ENCODE measurements at regions not wholly inside any gene's neighbourhood (a gene's known extent, or its start where the extent isn't known, plus 50 kb on each side); places are given as distances from the start of the nearest gene placed in this dataset.

GRCh38 chr6:156347656-156348055, 429.5 kb upstream of the ARID1B start:
- no peak for ATAC-seq

- ATAC-seq, result no peak
Observed at GRCh38 chr6:156347246-156347645, 429.9 kb upstream of the ARID1B start.

GRCh38 chr6:156345700-156346099, 431.5 kb upstream of the ARID1B start:
- no peak for ATAC-seq

- ATAC-seq, result no peak
Observed at GRCh38 chr6:156344491-156344890, 432.7 kb upstream of the ARID1B start.

GRCh38 chr6:156337801-156338200, 439.4 kb upstream of the ARID1B start:
- ATAC-seq, result no peak

GRCh38 chr6:156336733-156337132, 440.4 kb upstream of the ARID1B start:
- no peak for ATAC-seq

GRCh38 chr6:156336089-156336488, 441.1 kb upstream of the ARID1B start:
- ATAC-seq, result no peak

- ATAC-seq, result no peak
Observed at GRCh38 chr6:156334966-156335365, 442.2 kb upstream of the ARID1B start.

- ATAC-seq, result no peak
Observed at GRCh38 chr6:156319707-156320106, 457.5 kb upstream of the ARID1B start.

GRCh38 chr6:156316583-156317125, 460.5 kb upstream of the ARID1B start:
- ATAC-seq, result no peak

GRCh38 chr6:156315146-156315545, 462.0 kb upstream of the ARID1B start:
- no peak for ATAC-seq

GRCh38 chr6:156313037-156313436, 464.1 kb upstream of the ARID1B start:
- no peak for ATAC-seq

GRCh38 chr6:156311291-156311690, 465.9 kb upstream of the ARID1B start:
- ATAC-seq, result no peak

GRCh38 chr6:156310701-156311100, 466.5 kb upstream of the ARID1B start:
- no peak for ATAC-seq

GRCh38 chr6:156309017-156309416, 468.2 kb upstream of the ARID1B start:
- no peak for ATAC-seq

- no peak for ATAC-seq
Observed at GRCh38 chr6:156308604-156309003, 468.6 kb upstream of the ARID1B start.

- no peak for ATAC-seq
Observed at GRCh38 chr6:156306531-156306930, 470.6 kb upstream of the ARID1B start.

GRCh38 chr6:156283091-156283490, 494.1 kb upstream of the ARID1B start:
- ATAC-seq, result no peak

- ATAC-seq, result no peak
Observed at GRCh38 chr6:156282087-156282486, 495.1 kb upstream of the ARID1B start.

- ATAC-seq, result no peak
Observed at GRCh38 chr6:156281266-156281665, 495.9 kb upstream of the ARID1B start.

GRCh38 chr6:156280065-156280464, 497.1 kb upstream of the ARID1B start:
- ATAC-seq, result no peak

- ATAC-seq, result no peak
Observed at GRCh38 chr6:156279261-156279969, 497.8 kb upstream of the ARID1B start.

- no peak for ATAC-seq
Observed at GRCh38 chr6:156273065-156273711, 504.0 kb upstream of the ARID1B start.

- ATAC-seq, result no peak
Observed at GRCh38 chr6:156269751-156270369, 507.3 kb upstream of the ARID1B start.
